PC-3 (cell line): ENCODE measurements at regions not wholly inside any gene's neighbourhood (a gene's known extent, or its start where the extent isn't known, plus 50 kb on each side); places are given as distances from the start of the nearest gene placed in this dataset.

ENCODE experiments used
- CTCF ChIP-seq: fragments of 300-600 bp; sonication (generic); conservative IDR thresholded peaks from 2 replicates; pipeline ENCODE4 v1.5.1; 2017; ENCODE audit warnings: antibody characterized with exemption, low read depth, mild to moderate bottlenecking, low read length
- EZH2 ChIP-seq: fragments of 300-600 bp; sonication (generic); IDR thresholded peaks from one replicate; pipeline ENCODE4 v1.6.1; 2017; ENCODE audit warnings: antibody characterized with exemption, mild to moderate bottlenecking, low read length; ENCODE audit not compliant: unreplicated experiment

- no peak for TF ChIP-seq EZH2
- TF ChIP-seq CTCF, result no peak
Measured at GRCh38 chr2:8061219-8061618, 620.6 kb upstream of the ID2 start.
